ENCODE measurements at regions not wholly inside any gene's neighbourhood (a gene's known extent, or its start where the extent isn't known, plus 50 kb on each side); places are given as distances from the start of the nearest gene placed in this dataset.

- TF ChIP-seq CTCF (IDR thresholded peaks at IDR 0.05), result no peak
- TF ChIP-seq POLR2A (IDR thresholded peaks at IDR 0.05), result no peak
These were observed 165.4 kb downstream of the UTP18 start for GRCh38 chr17:51425773-51426172.
